ENCODE measurements at regions not wholly inside any gene's neighbourhood (a gene's known extent, or its start where the extent isn't known, plus 50 kb on each side); places are given as distances from the start of the nearest gene placed in this dataset.
"Not testable (repeated sequence)": the region's sequence is repeated elsewhere in the genome, so short reads cannot be mapped to it uniquely, and the experiment has no call there.

DNA sequence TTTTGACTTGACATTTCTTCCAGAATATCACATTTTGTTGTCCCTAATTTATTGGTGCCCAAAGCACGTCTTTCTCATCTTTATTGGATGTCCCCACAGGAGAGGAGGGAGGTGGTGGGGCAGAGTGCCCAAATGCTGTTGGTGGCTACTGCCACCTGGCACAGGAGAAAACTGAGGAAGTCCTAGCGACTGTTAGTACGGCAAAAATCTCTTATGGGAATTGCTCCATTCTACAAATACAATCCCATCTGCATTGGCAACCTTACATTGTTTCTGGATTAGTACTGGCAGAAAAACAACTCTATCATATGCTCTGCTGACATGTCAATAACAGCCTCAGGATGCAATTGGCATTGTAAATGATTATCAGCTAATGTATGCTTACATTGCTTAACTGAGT, 235.4 kb upstream of the IRAK1BP1 start:
- TF ChIP-seq EZH2 (IDR thresholded peaks at IDR 0.05; ENCODE audit: low read length, missing control alignments) = no peak
- TF ChIP-seq, protein P1, sequence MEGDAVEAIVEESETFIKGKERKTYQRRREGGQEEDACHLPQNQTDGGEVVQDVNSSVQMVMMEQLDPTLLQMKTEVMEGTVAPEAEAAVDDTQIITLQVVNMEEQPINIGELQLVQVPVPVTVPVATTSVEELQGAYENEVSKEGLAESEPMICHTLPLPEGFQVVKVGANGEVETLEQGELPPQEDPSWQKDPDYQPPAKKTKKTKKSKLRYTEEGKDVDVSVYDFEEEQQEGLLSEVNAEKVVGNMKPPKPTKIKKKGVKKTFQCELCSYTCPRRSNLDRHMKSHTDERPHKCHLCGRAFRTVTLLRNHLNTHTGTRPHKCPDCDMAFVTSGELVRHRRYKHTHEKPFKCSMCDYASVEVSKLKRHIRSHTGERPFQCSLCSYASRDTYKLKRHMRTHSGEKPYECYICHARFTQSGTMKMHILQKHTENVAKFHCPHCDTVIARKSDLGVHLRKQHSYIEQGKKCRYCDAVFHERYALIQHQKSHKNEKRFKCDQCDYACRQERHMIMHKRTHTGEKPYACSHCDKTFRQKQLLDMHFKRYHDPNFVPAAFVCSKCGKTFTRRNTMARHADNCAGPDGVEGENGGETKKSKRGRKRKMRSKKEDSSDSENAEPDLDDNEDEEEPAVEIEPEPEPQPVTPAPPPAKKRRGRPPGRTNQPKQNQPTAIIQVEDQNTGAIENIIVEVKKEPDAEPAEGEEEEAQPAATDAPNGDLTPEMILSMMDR (conservative IDR thresholded peaks at IDR 0.05 in 1 of 2, IDR thresholded peaks at IDR 0.05 in 1 of 2; ENCODE audit: low read depth in 1 of 2, low read length in 2 of 2) = no peak
- DNase-seq (ENCODE audit: low read depth in 2 of 2) = no peak
- H4K20me1 ChIP-seq (ENCODE audit: control insufficient read depth, extremely low read depth, insufficient read depth, low read length) = no peaks in the 10 kb centered on the region
- no peaks in the 10 kb centered on the region for H3K4me1 ChIP-seq (ENCODE audit: control insufficient read depth, extremely low read depth, insufficient read depth, low read length)
- H3K4me2 ChIP-seq (ENCODE audit: extremely low read depth, insufficient read depth, low read length) = no peak overlapping the region
- no peaks in the 10 kb centered on the region for H3K9me3 ChIP-seq (ENCODE audit: control insufficient read depth, insufficient read depth, low read depth, low read length)
- no peaks in the 10 kb centered on the region for H3K79me2 ChIP-seq (ENCODE audit: control insufficient read depth, insufficient read depth, low read length)
- no peak overlapping the region for H3K9ac ChIP-seq (ENCODE audit: insufficient read depth, low read length)
- no peak overlapping the region for H2AFZ ChIP-seq (ENCODE audit: low read length)
- no peaks in the 10 kb centered on the region for H3K27me3 ChIP-seq (ENCODE audit: control insufficient read depth, insufficient read depth, low read length)
- no peaks in the 10 kb centered on the region for H3K36me3 ChIP-seq (ENCODE audit: control insufficient read depth, insufficient read depth, low read length)
- no peak overlapping the region for H3K27ac ChIP-seq (ENCODE audit: insufficient read depth, low read length)
- no peak overlapping the region for H3K4me3 ChIP-seq (replicated peaks in 1 of 4; ENCODE audit: control extremely low read depth in 1 of 4, insufficient read depth in 1 of 4, low read depth in 3 of 4, low read length in 4 of 4)

DNA sequence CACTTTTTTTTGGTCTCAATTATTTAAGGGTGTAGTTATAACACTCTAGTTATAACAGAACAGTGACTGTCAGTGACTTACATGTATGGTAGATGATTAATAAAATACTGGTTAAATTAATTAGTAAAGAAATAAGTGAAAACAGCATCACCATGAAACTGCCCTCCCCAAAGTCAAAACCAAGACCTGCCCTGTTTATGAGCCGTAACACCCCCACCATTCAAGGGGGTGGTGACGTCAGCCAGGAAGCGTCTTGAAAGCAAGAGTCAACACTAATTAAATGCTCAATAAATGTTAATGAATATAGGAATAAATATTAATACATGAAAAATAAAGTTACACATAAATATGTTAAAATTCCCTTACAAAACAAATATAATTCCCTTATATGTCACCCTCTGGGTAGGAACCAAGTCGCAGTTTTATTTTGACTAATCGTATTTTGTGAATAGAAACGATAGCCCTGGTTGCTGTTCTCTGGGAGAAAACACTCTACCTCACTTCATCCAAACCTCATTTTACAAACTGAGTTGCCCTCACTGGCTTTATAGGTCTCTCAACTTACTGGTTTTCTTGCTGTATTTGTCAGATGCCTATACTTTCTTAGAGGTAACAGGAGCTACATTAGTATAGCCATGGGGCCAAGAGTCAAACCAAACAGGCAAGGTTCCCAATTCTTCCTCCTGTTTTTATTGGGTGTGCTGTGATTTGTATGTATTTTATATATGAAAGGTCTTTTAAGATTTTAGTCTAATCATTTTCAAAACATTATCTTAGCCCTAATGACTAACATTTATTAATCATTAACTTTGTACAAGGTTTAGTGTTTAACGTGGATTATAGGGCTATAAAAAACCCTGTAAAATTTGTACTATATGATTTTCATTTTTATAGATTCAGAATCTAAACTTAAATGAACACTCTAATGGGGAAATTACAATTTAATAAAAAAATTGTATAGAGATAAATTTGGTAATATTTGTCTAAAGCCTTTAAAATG, 227.9 kb upstream of the IRAK1BP1 start:
- Histone ChIP-seq H3K27me3 (ENCODE audit: control insufficient read depth, insufficient read depth, low read length) (no peaks in the 10 kb centered on the region), H3K4me2 (ENCODE audit: extremely low read depth, insufficient read depth, low read length) (no peak overlapping the region), H3K36me3 (ENCODE audit: control insufficient read depth, insufficient read depth, low read length) (no peaks in the 10 kb centered on the region), H3K4me3 (replicated peaks in 1 of 4; ENCODE audit: control extremely low read depth in 1 of 4, insufficient read depth in 1 of 4, low read depth in 3 of 4, low read length in 4 of 4) (no peak overlapping the region), H3K27ac (ENCODE audit: insufficient read depth, low read length) (no peak overlapping the region), H3K9me3 (ENCODE audit: control insufficient read depth, insufficient read depth, low read depth, low read length) (no peaks in the 10 kb centered on the region), H3K79me2 (ENCODE audit: control insufficient read depth, insufficient read depth, low read length) (no peaks in the 10 kb centered on the region), H4K20me1 (ENCODE audit: control insufficient read depth, extremely low read depth, insufficient read depth, low read length) (no peaks in the 10 kb centered on the region), H2AFZ (ENCODE audit: low read length) (no peak overlapping the region), H3K9ac (ENCODE audit: insufficient read depth, low read length) (no peak overlapping the region), H3K4me1 (ENCODE audit: control insufficient read depth, extremely low read depth, insufficient read depth, low read length) (no peaks in the 10 kb centered on the region)
- TF ChIP-seq, protein P1 (conservative IDR thresholded peaks at IDR 0.05 in 1 of 2, IDR thresholded peaks at IDR 0.05 in 1 of 2; ENCODE audit: low read depth in 1 of 2, low read length in 2 of 2) = no peak
- no peak for DNase-seq (ENCODE audit: low read depth in 2 of 2)

DNA sequence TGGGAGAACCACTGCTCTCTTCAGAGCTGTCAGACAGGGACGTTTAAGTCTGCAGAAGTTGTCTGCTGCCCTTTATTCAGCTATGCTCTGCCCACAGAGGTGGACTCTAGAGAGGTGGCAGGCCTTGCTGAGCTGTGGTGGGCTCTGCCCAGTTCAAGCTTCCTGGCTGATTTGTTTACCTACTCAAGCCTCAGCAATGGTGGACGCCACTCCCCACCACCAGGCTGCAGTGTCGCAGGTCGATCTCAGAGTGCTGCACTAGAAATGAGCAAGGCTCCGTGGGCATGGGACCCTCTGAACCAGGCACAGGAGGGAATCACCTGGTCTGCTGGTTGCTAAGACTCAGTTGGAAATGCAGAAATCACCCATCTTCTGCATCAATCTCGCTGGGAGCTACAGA, 223.4 kb upstream of the IRAK1BP1 start:
- not testable (repeated sequence) for H3K79me2 ChIP-seq (ENCODE audit: control insufficient read depth, insufficient read depth, low read length)

DNA sequence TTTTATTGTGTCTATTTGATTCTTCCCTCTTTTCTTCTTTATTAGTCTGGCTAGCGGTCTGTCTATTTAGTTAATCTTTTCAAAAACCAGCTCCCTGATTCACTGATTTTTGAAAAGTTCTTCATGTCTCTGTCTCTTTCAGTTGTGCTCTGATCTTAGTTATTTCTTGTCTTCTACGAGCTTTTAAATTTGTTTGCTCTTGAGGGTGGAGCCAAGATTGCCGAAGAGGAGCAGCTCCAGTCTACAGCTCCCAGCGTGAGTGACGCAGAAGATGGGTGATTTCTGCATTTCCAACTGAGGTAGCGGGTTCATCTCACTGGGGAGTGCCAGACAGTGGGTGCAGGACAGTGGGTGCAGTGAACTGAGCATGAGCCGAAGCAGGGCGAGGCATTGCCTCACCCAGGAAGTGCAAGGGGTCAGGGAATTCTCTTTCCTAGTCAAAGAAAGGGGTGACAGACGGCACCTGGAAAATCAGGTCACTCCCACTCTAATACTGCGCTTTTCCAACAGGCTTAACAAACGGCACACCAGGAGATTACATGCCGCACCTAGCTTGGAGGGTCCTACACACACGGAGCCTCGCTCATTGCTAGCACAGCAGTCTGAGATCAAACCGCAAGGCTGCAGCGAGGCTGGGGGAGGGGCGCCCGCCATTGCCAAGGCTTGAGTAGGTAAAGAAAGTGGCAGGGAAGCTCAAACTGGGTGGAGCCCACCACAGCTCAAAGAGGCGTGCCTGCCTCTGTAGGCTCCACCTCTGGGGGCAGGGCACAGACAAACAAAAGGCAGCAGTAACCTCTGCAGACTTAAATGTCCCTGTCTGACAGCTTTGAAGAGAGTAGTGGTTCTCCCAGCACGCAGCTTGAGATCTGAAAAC, 220.6 kb upstream of the IRAK1BP1 start:
- H3K9me3 ChIP-seq (ENCODE audit: control insufficient read depth, insufficient read depth, low read depth, low read length); H3K4me1 ChIP-seq (ENCODE audit: control insufficient read depth, extremely low read depth, insufficient read depth, low read length); H3K4me2 ChIP-seq (ENCODE audit: extremely low read depth, insufficient read depth, low read length); H3K27me3 ChIP-seq (ENCODE audit: control insufficient read depth, insufficient read depth, low read length); H3K36me3 ChIP-seq (ENCODE audit: control insufficient read depth, insufficient read depth, low read length); DNase-seq (ENCODE audit: low read depth in 2 of 2); H3K79me2 ChIP-seq (ENCODE audit: control insufficient read depth, insufficient read depth, low read length); H4K20me1 ChIP-seq (ENCODE audit: control insufficient read depth, extremely low read depth, insufficient read depth, low read length); H3K4me3 ChIP-seq (replicated peaks in 1 of 4; ENCODE audit: control extremely low read depth in 1 of 4, insufficient read depth in 1 of 4, low read depth in 3 of 4, low read length in 4 of 4); H3K9ac ChIP-seq (ENCODE audit: insufficient read depth, low read length); H3K27ac ChIP-seq (ENCODE audit: insufficient read depth, low read length); H2AFZ ChIP-seq (ENCODE audit: low read length): not testable (repeated sequence)

More for the DNA sequence above, 223.4 kb upstream of the IRAK1BP1 start:
- not testable (repeated sequence) for H3K9ac ChIP-seq (ENCODE audit: insufficient read depth, low read length); H2AFZ ChIP-seq (ENCODE audit: low read length); DNase-seq (ENCODE audit: low read depth in 2 of 2); H4K20me1 ChIP-seq (ENCODE audit: control insufficient read depth, extremely low read depth, insufficient read depth, low read length); H3K36me3 ChIP-seq (ENCODE audit: control insufficient read depth, insufficient read depth, low read length); H3K4me1 ChIP-seq (ENCODE audit: control insufficient read depth, extremely low read depth, insufficient read depth, low read length); H3K27ac ChIP-seq (ENCODE audit: insufficient read depth, low read length); H3K4me3 ChIP-seq (replicated peaks in 1 of 4; ENCODE audit: control extremely low read depth in 1 of 4, insufficient read depth in 1 of 4, low read depth in 3 of 4, low read length in 4 of 4); H3K9me3 ChIP-seq (ENCODE audit: control insufficient read depth, insufficient read depth, low read depth, low read length); H3K27me3 ChIP-seq (ENCODE audit: control insufficient read depth, insufficient read depth, low read length); H3K4me2 ChIP-seq (ENCODE audit: extremely low read depth, insufficient read depth, low read length)

DNA sequence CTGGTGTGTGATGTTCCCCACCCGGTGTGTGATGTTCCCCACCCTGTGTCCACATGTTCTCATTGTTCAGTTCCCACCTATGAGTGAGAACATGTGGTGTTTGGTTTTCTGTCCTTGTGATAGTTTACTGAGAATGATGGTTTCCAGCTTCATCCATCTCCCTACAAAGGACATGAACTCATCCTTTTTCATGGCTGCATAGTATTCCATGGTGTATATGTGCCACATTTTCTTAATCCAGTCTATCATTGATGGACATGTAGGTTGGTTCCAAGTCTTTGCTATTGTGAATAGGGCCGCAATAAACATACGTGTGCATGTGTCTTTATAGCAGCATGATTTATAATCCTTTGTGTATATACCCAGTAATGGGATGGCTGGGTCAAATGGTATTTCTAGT, 201.5 kb upstream of the IRAK1BP1 start:
- H3K27me3 ChIP-seq (ENCODE audit: control insufficient read depth, insufficient read depth, low read length); H3K4me2 ChIP-seq (ENCODE audit: extremely low read depth, insufficient read depth, low read length); DNase-seq (ENCODE audit: low read depth in 2 of 2); H2AFZ ChIP-seq (ENCODE audit: low read length); H3K4me3 ChIP-seq (replicated peaks in 1 of 4; ENCODE audit: control extremely low read depth in 1 of 4, insufficient read depth in 1 of 4, low read depth in 3 of 4, low read length in 4 of 4); H4K20me1 ChIP-seq (ENCODE audit: control insufficient read depth, extremely low read depth, insufficient read depth, low read length); H3K4me1 ChIP-seq (ENCODE audit: control insufficient read depth, extremely low read depth, insufficient read depth, low read length); H3K79me2 ChIP-seq (ENCODE audit: control insufficient read depth, insufficient read depth, low read length); H3K9me3 ChIP-seq (ENCODE audit: control insufficient read depth, insufficient read depth, low read depth, low read length); H3K27ac ChIP-seq (ENCODE audit: insufficient read depth, low read length); H3K36me3 ChIP-seq (ENCODE audit: control insufficient read depth, insufficient read depth, low read length); H3K9ac ChIP-seq (ENCODE audit: insufficient read depth, low read length): not testable (repeated sequence)

Data from fibroblast of lung (primary cell).